Heart left ventricle (tissue), 16 donors: ENCODE measurements at regions not wholly inside any gene's neighbourhood (a gene's known extent, or its start where the extent isn't known, plus 50 kb on each side); places are given as distances from the start of the nearest gene placed in this dataset.

ENCODE experiments used
- ATAC-seq, 4 donors: fragments of 200-7000 bp; cut with Tn5 transposase; one replicate each; pipeline ENCODE4 v1.9.1; 2020 to 2022; ENCODE audit warnings: moderate library complexity in 4 of 4, mild to moderate bottlenecking in 3 of 4, moderate number of reproducible peaks in 1 of 4
- DNase-seq, 5 donors: peaks; one replicate each; pipeline ENCODE4 v3.0.0-alpha.2; 2020
- H3K27ac ChIP-seq, 12 donors: fragments of 200-600 bp; sonication (generic) in 4 of 12; one replicate each; pipeline versions ENCODE4 v1.5.0 to v1.8.0; 2016 to 2022; ENCODE audit warnings: mild to moderate bottlenecking in 2 of 12
- H3K27me3 ChIP-seq, 9 donors: fragments of 200-600 bp; sonication (generic) in 2 of 9; one replicate each; pipeline versions ENCODE4 v1.5.1 to v1.8.0; 2016 to 2022; ENCODE audit warnings: mild to moderate bottlenecking in 3 of 9
- H3K36me3 ChIP-seq, 9 donors: fragments of 200-600 bp; sonication (generic) in 2 of 9; one replicate each; pipeline versions ENCODE4 v1.5.0 to v1.8.0; 2018 to 2022; ENCODE audit warnings: mild to moderate bottlenecking in 2 of 9
- H3K4me1 ChIP-seq, 12 donors: fragments of 200-600 bp; sonication (generic) in 4 of 12; one replicate each; pipeline versions ENCODE4 v1.5.0 to v1.8.0; 2016 to 2022; ENCODE audit warnings: mild to moderate bottlenecking in 3 of 12
- H3K4me3 ChIP-seq, 12 donors: fragments of 200-600 bp; sonication (generic) in 4 of 12; one replicate each; pipeline versions ENCODE4 v1.5.0 to v1.8.0; 2017 to 2022; ENCODE audit warnings: mild to moderate bottlenecking in 9 of 12, moderate library complexity in 4 of 12
- H3K9me3 ChIP-seq, 12 donors: fragments of 200-600 bp; sonication (generic) in 4 of 12; one replicate each; pipeline versions ENCODE4 v1.5.0 to v1.8.0; 2016 to 2022; ENCODE audit warnings: mild to moderate bottlenecking in 1 of 12
- CTCF ChIP-seq, 12 donors: fragments of 200-600 bp; sonication (generic) in 4 of 12; IDR thresholded peaks; one replicate each; pipeline versions ENCODE4 v1.5.0 to v1.8.0; 2018 to 2022; ENCODE audit warnings: antibody characterized with exemption in 12 of 12, mild to moderate bottlenecking in 5 of 12
- POLR2A ChIP-seq, 2 donors: fragments of 450-650 bp; IDR thresholded peaks; one replicate each; pipeline ENCODE4 v1.6.1; 2017; ENCODE audit warnings: antibody characterized with exemption in 2 of 2, mild to moderate bottlenecking in 2 of 2, moderate library complexity in 2 of 2
- WGBS, 4 donors: extraction: QIAGEN DNeasy Blood & Tissue Kit in 2 of 4; methylation state at CpG; one replicate each; pipeline versions ENCODE4 v1.1.5 to v1.1.7; 2013 to 2018; 5-methylcytosine and 5-hydroxymethylcytosine counted together
- intact Hi-C, 10 donors: fragments of 100-400 bp; cut with DNase I; formaldehyde crosslinking; loops; one replicate each; pipeline versions ENCODE4 v1.11.1 to v1.14.2; 2022
- donor health status: ischemic (EF 13 %, LVEDD 7.1; RV severe dilation, severe dysfunction).
- donor health status: healthy with polysubstance abuse.
- donor health status: DM: no; HTN: yes; CAD: no.
- donor health status: DM: no; HTN: no; CAD: no.
- donor health status: ischemic (EF 25% LVEDD 6.9; RV normal size, moderate dysfunction).
- donor health status: ischemic (EF 25% LVEDD 5.7; RV mildly dilated, moderate dysfunction).
- donor health status: healthy.
- donor health status: DM: yes; HTN: yes; CAD: no.
- donor health status: ischemic (EF 35%, LVEDD 5.7; RV mildly dilated, moderate dysfunction).
- donor health status: nonischemic (EF 11% LVEDD 7.7; RV severe dilation, severe dysfunction).
- donor health status: DM: yes; HTN: yes; CAD: no.
- donor health status: PGD.
- donor health status: ischemic (EF 29% LVEDD 5.4; RV normal size, mild dysfunction).
- donor health status: nonischemic (EF 23%, LVEDD 6.1; RV moderate dilation, normal function).

DNA sequence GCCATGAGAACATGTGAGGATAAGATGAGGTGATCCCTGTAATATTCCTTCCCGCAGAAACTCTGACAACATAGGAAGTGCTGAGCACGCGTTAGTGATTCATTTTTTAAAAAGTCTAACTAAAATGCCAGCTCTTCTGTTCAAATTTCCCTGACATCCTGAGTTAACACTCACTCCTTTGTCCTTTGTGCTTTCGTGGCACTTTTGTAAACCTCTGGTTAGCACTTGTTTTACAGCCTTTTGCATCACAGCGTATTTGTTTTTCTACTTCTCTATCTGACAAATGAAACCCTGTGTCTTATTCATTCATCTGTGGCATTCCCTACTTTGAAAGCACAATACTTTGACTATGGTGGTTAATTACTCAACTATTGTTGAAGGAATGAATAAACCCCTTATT lies 313.6 kb downstream of the NUAK1 start:
- peaks cover 0 to 8% (median 0%) of the 10 kb centered on the region in 12 donors for H3K9me3 ChIP-seq
- WGBS, 4 donors: 79 to 83% (median 81%) methylated on average over 5 of the region's 5 CpGs
- no peak for DNase-seq
- peaks cover 0 to 27% (median 22%) of the 10 kb centered on the region in 12 donors for H3K4me1 ChIP-seq
- no peaks in the 10 kb centered on the region for H3K27me3 ChIP-seq
- no peak overlapping the region for H3K4me3 ChIP-seq
- no peaks in the 10 kb centered on the region for H3K36me3 ChIP-seq
- intact Hi-C loops: loop anchor here in 1 of 10 donors (10.0 kb wide), 1 partner anchor 140 kb away; no protein-coding TSS in a partner anchor
- TF ChIP-seq POLR2A (IDR thresholded peaks at IDR 0.05) (no peak), CTCF (IDR thresholded peaks at IDR 0.05) (no peak)
- no peak overlapping the region for H3K27ac ChIP-seq
- no peak for ATAC-seq

- intact Hi-C loops: loop anchor here in 1 of 10 donors (5.0 kb wide), 1 partner anchor 34 kb away; no protein-coding TSS in a partner anchor
- peaks cover 0 to 2% (median 0%) of the 10 kb centered on the region in 12 donors for H3K9me3 ChIP-seq
- no peak overlapping the region for H3K4me3 ChIP-seq
- H3K4me1 ChIP-seq: peaks cover 0 to 6% (median 0%) of the 10 kb centered on the region in 12 donors
- DNase-seq (no peak), ATAC-seq (no peak)
- no peak for TF ChIP-seq CTCF (IDR thresholded peaks at IDR 0.05)
- no peak for TF ChIP-seq POLR2A (IDR thresholded peaks at IDR 0.05)
- H3K36me3 ChIP-seq: no peaks in the 10 kb centered on the region
- no peak overlapping the region for H3K27ac ChIP-seq
- WGBS, 4 donors: 91 to 97% (median 94%) methylated on average over 3 of the region's 3 CpGs
- no peaks in the 10 kb centered on the region for H3K27me3 ChIP-seq
Observed at GRCh38 chr12:105831372-105831771, 307.4 kb downstream of the NUAK1 start.

GRCh38 chr12:105832021-105832420 lies 306.7 kb downstream of the NUAK1 start:
- H3K4me1 ChIP-seq: peaks cover 0 to 9% (median 0%) of the 10 kb centered on the region in 12 donors
- no peak for DNase-seq
- H3K27ac ChIP-seq: no peak overlapping the region
- TF ChIP-seq POLR2A (IDR thresholded peaks at IDR 0.05) (no peak), CTCF (IDR thresholded peaks at IDR 0.05) (no peak)
- no peaks in the 10 kb centered on the region for H3K9me3 ChIP-seq
- H3K36me3 ChIP-seq: no peaks in the 10 kb centered on the region
- intact Hi-C loops: loop anchor here in 1 of 10 donors (5.0 kb wide), 1 partner anchor 35 kb away; no protein-coding TSS in a partner anchor
- no peak overlapping the region for H3K4me3 ChIP-seq
- H3K27me3 ChIP-seq: no peaks in the 10 kb centered on the region
- 89 to 95% (median 94%) methylated on average over 6 of the region's 6 CpGs for WGBS, 4 donors
- ATAC-seq: no peak

DNA sequence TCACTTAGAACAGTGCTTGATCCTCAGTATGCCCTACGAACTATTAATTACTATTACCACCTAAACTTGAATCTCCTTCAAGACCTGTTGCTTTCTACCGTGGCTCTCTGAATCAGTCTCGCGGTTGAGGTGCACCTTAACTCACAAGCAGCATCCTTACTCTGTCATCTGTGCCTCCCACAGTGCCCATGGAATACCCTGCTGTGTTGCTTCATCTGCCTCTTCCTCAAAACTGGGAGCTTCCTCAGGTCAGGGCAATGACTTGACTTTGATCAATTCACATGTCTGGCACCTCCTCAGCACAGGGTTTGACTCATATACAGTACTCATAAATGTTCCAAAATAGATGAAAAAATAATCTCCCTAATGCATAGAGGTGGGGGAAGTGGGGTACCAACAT lies 305.9 kb downstream of the NUAK1 start:
- Histone ChIP-seq H3K4me1 (peaks cover 0 to 9% (median 0%) of the 10 kb centered on the region in 12 donors), H3K9me3 (no peaks in the 10 kb centered on the region), H3K27ac (no peak overlapping the region), H3K4me3 (no peak overlapping the region), H3K27me3 (no peaks in the 10 kb centered on the region), H3K36me3 (no peaks in the 10 kb centered on the region)
- no peak for ATAC-seq
- intact Hi-C loops: loop anchor here in 1 of 10 donors (5.0 kb wide), 1 partner anchor 36 kb away; no protein-coding TSS in a partner anchor
- TF ChIP-seq CTCF (IDR thresholded peaks at IDR 0.05): no peak
- TF ChIP-seq POLR2A (IDR thresholded peaks at IDR 0.05): no peak
- WGBS, 4 donors: 81 to 98% (median 89%) methylated on average over 4 of the region's 4 CpGs
- DNase-seq: no peak
